K562 (cell line): ENCODE measurements at regions not wholly inside any gene's neighbourhood (a gene's known extent, or its start where the extent isn't known, plus 50 kb on each side); places are given as distances from the start of the nearest gene placed in this dataset.
"Not testable (repeated sequence)": the region's sequence is repeated elsewhere in the genome, so short reads cannot be mapped to it uniquely, and the experiment has no call there.

ENCODE experiments used
- ATAC-seq: fragments of 200-7000 bp; cut with Tn5 transposase; 3 replicates; pipeline ENCODE4 v1.9.1; 2020; ENCODE audit warnings: moderate library complexity
- BruUV-seq: library from RNA; stranded (reverse); fragments of 400-500 nt; replicated peaks from 2 replicates; lab custom pipeline; 2021; lab: Mats Ljungman, UMichigan
- CTCF ChIA-PET: fragments of 300-600 bp; formaldehyde crosslinking; extraction: SDS; loops from one replicate; lab custom pipeline; 2021; ENCODE audit warnings: low intra/inter-chr PET ratio; lab: Yijun Ruan, JAX
- POLR2A ChIA-PET: fragments of 300-600, 350-650 bp; sonication (Branson Sonifier 250); formaldehyde crosslinking; extraction: SDS; loops from one replicate; lab custom pipeline; 2021; ENCODE audit warnings: antibody characterized with exemption, inconsistent platforms; lab: Yijun Ruan, JAX
- DNase-seq, 4 experiments: peaks; one replicate each; pipeline versions ENCODE4 v3.0.0 to v3.0.0-alpha.2; 2011 to 2018; ENCODE audit warnings: low spot score in 3 of 4, mixed read lengths in 3 of 4; ENCODE audit errors: extremely low read depth in 1 of 4
- FAIRE-seq: peaks from 2 replicates; lab custom pipeline; 2011; peaks lifted over from hg19 to GRCh38; lab: Jason Lieb, UNC
- H2AFZ ChIP-seq: 2 replicates; pipeline ENCODE4 v1.6.0; 2011; ENCODE audit warnings: low read depth, low read length, control low read depth, inconsistent platforms
- H3K27ac ChIP-seq: fragments of 200-600 bp; 3 replicates; pipeline ENCODE4 v1.8.0; 2011; ENCODE audit warnings: low read depth, mild to moderate bottlenecking, control low read depth, inconsistent platforms, low read length, moderate library complexity, mixed read lengths; ENCODE audit errors: extremely low read depth
- H3K27me3 ChIP-seq, 2 experiments: fragments of 300-600 bp in 1 of 2; 2 replicates in 1 of 2; 3 replicates in 1 of 2; pipeline versions ENCODE4 v1.6.0 to v1.8.0; 2011; ENCODE audit warnings: inconsistent platforms in 2 of 2, low read length in 2 of 2, mild to moderate bottlenecking in 1 of 2, mixed read lengths in 1 of 2, moderate library complexity in 1 of 2; ENCODE audit not compliant: control insufficient read depth in 2 of 2, insufficient read depth in 2 of 2
- H3K36me3 ChIP-seq: fragments of 300-600 bp; 3 replicates; pipeline ENCODE4 v1.8.0; 2011; ENCODE audit warnings: mild to moderate bottlenecking, low read length, inconsistent platforms; ENCODE audit not compliant: control insufficient read depth, insufficient read depth
- H3K4me1 ChIP-seq, 2 experiments: fragments of 200-600 bp in 1 of 2; replicated peaks in 1 of 2; 2 replicates in 1 of 2; 3 replicates in 1 of 2; pipeline versions ENCODE4 v1.5.1 to v1.8.0; 2011; ENCODE audit warnings: inconsistent platforms in 2 of 2, low read length in 2 of 2, mild to moderate bottlenecking in 1 of 2, mixed read lengths in 1 of 2, moderate library complexity in 1 of 2; ENCODE audit not compliant: control insufficient read depth in 2 of 2, insufficient read depth in 2 of 2
- H3K4me2 ChIP-seq: 2 replicates; pipeline ENCODE4 v1.6.1; 2011; ENCODE audit warnings: low read length, control low read depth, inconsistent platforms, mixed read lengths; ENCODE audit not compliant: insufficient read depth
- H3K4me3 ChIP-seq: fragments of 200-600 bp; sonication (generic), shearing (Covaris generic); 2 replicates; pipeline ENCODE4 v1.5.1; 2016; ENCODE audit warnings: control low read depth, inconsistent platforms
- H3K79me2 ChIP-seq: fragments of 200-600 bp; 3 replicates; pipeline ENCODE4 v1.8.0; 2011; ENCODE audit warnings: low read length, inconsistent platforms; ENCODE audit not compliant: control insufficient read depth, insufficient read depth
- H3K9ac ChIP-seq, 2 experiments: 2 replicates each; pipeline versions ENCODE4 v1.6.0 to v1.6.1; 2011; ENCODE audit warnings: low read depth in 2 of 2, low read length in 2 of 2, control low read depth in 1 of 2, inconsistent platforms in 1 of 2, mild to moderate bottlenecking in 1 of 2, mixed read lengths in 1 of 2; ENCODE audit not compliant: insufficient read depth in 1 of 2
- H3K9me1 ChIP-seq: one replicate; pipeline ENCODE4 v1.6.0; 2011; ENCODE audit warnings: inconsistent platforms, mild to moderate bottlenecking, low read length, moderate library complexity; ENCODE audit not compliant: control insufficient read depth, insufficient read depth
- H3K9me3 ChIP-seq: replicated peaks from 2 replicates; pipeline ENCODE4 v1.5.1; 2011; ENCODE audit warnings: low read depth, low read length, inconsistent platforms; ENCODE audit not compliant: control insufficient read depth, insufficient read depth
- H4K20me1 ChIP-seq: replicated peaks from 2 replicates; pipeline ENCODE4 v1.6.1; 2011; ENCODE audit warnings: low read length, inconsistent platforms, mixed read lengths; ENCODE audit not compliant: control insufficient read depth, insufficient read depth
- EP300 ChIP-seq: IDR thresholded peaks from 2 replicates; pipeline ENCODE4 v1.6.1; 2012; ENCODE audit warnings: low read length, improper control_type of control experiment
- TEAD4 ChIP-seq, 2 experiments: sonication (generic) in 1 of 2; formaldehyde crosslinking in 1 of 2; IDR thresholded peaks; 2 replicates each; pipeline versions ENCODE4 v1.6.1 to v1.8.0; 2012 to 2022; ENCODE audit warnings: borderline replicate concordance in 1 of 2, inconsistent platforms in 1 of 2, low read length in 1 of 2, mild to moderate bottlenecking in 1 of 2, missing genetic modification reagents in 1 of 2
- WGBS: fragments of 100-300 bp; shearing (Covaris generic); methylation state at CpG from one replicate; pipeline ENCODE4 v1.1.6; 2016; ENCODE audit warnings: low coverage, mixed read lengths; ENCODE audit not compliant: insufficient coverage; ENCODE audit errors: missing lambda C conversion rate; 5-methylcytosine and 5-hydroxymethylcytosine counted together
- in situ Hi-C: fragments of 300-500 bp; cut with MboI; formaldehyde crosslinking; loops from 4 replicates; pipeline ENCODE4 v1.15.0; 2018; ENCODE audit warnings: inconsistent platforms, mixed read lengths
- intact Hi-C: fragments of 100-400 bp; cut with micrococcal nuclease; formaldehyde crosslinking; loops from 2 replicates; pipeline ENCODE4 v1.14.2; 2022
- TF ChIP-seq, protein P1 (sequence below): IDR thresholded peaks from 2 replicates; pipeline ENCODE4 v1.6.1; 2012; ENCODE audit warnings: low read depth, low read length, improper control_type of control experiment, borderline replicate concordance
- TF ChIP-seq, protein P2 (sequence below), 3 experiments: IDR thresholded peaks in 2 of 3; conservative IDR thresholded peaks in 1 of 3; 2 replicates each; pipeline ENCODE4 v1.5.1; 2011 to 2012; ENCODE audit warnings: low read length in 3 of 3, mild to moderate bottlenecking in 3 of 3, control low read depth in 2 of 3, improper control_type of control experiment in 1 of 3, inconsistent platforms in 1 of 3, low read depth in 1 of 3, mixed read lengths in 1 of 3, moderate library complexity in 1 of 3; ENCODE audit not compliant: insufficient read depth in 2 of 3

DNA sequence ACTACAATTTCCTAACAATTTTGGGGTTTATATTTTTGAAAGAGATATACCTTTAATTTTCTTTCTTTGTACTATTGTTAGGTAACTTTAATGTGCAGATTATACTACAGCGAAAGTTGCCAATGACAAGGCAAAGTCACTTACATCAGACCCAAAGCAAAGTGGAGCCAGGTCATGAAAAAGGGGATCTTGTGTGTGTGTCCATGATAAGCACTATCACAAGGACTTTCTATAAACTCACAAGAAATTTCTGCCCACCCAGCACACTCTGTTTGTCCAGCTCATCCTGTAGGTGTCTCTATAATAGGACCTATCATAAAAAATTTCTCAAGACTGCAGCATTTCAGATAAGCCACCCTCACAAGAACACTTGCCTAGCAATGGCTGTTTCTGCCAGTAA lies 85.7 kb upstream of the TP53BP2 start:
- FAIRE-seq; H3K9me3 ChIP-seq; H4K20me1 ChIP-seq; ATAC-seq; CTCF ChIA-PET; BruUV-seq; H2AFZ ChIP-seq; intact Hi-C loops; H3K9ac ChIP-seq; H3K9me1 ChIP-seq; H3K27ac ChIP-seq; H3K4me3 ChIP-seq; H3K79me2 ChIP-seq; POLR2A ChIA-PET; in situ Hi-C loops; H3K4me1 ChIP-seq; H3K36me3 ChIP-seq; H3K27me3 ChIP-seq; TF ChIP-seq TEAD4 (CRISPR knock-in tag; IDR thresholded peaks at IDR 0.05; ENCODE audit: borderline replicate concordance): not testable (repeated sequence)
- H3K4me2 ChIP-seq, result peak overlapping the region; percentile 25; the same call in 1 of the 2 replicates
- peak; percentile 7 to 52 (median 13) for DNase-seq
- TF ChIP-seq EP300 (peak; percentile 14; the same call in 1 of the 2 replicates), TEAD4 (IDR thresholded peaks at IDR 0.05; ENCODE audit: low read length) (peak; percentile 39)
- TF ChIP-seq, protein P1, sequence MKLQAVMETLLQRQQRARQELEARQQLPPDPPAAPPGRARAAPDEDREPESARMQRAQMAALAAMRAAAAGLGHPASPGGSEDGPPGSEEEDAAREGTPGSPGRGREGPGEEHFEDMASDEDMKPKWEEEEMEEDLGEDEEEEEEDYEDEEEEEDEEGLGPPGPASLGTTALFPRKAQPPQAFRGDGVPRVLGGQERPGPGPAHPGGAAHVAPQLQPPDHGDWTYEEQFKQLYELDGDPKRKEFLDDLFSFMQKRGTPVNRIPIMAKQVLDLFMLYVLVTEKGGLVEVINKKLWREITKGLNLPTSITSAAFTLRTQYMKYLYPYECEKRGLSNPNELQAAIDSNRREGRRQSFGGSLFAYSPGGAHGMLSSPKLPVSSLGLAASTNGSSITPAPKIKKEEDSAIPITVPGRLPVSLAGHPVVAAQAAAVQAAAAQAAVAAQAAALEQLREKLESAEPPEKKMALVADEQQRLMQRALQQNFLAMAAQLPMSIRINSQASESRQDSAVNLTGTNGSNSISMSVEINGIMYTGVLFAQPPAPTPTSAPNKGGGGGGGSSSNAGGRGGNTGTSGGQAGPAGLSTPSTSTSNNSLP, result peak; percentile 70; the same call in 1 of the 2 replicates
- 0% methylated on average over 1 of the region's 1 CpG for WGBS

DNA sequence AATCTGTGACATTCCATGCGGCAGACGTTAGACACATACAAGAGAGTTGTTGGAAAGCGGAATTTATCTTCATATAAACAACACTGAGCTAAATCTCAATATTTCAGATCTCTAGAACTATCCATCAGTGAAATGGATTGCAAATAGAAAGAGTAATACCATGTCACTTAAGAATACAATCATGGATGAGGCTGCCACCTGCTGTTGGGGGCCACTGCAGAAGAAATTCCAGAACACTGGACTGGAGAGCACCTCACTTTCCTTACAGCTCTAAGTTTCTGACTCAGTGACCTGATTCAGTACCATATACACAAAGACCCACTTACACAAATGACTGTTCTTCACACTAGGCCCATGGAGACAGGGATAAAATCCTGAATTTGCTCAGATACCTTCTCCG lies 75.1 kb upstream of the TP53BP2 start:
- H3K4me1 ChIP-seq, H3K36me3 ChIP-seq, H3K9ac ChIP-seq, intact Hi-C loops, H3K9me1 ChIP-seq, DNase-seq, FAIRE-seq, H2AFZ ChIP-seq, H3K27me3 ChIP-seq, H3K4me2 ChIP-seq, H3K27ac ChIP-seq, H4K20me1 ChIP-seq, BruUV-seq, H3K9me3 ChIP-seq, H3K4me3 ChIP-seq, ATAC-seq, CTCF ChIA-PET, H3K79me2 ChIP-seq, POLR2A ChIA-PET: not testable (repeated sequence)
- in situ Hi-C loops, result loop anchor here (25.0 kb wide), 1 partner anchor 209 kb away; the partner anchor contains the start of gene CAPN2
- no CpG with 5 or more reads among the region's 4 CpGs for WGBS
- TF ChIP-seq, protein P2, sequence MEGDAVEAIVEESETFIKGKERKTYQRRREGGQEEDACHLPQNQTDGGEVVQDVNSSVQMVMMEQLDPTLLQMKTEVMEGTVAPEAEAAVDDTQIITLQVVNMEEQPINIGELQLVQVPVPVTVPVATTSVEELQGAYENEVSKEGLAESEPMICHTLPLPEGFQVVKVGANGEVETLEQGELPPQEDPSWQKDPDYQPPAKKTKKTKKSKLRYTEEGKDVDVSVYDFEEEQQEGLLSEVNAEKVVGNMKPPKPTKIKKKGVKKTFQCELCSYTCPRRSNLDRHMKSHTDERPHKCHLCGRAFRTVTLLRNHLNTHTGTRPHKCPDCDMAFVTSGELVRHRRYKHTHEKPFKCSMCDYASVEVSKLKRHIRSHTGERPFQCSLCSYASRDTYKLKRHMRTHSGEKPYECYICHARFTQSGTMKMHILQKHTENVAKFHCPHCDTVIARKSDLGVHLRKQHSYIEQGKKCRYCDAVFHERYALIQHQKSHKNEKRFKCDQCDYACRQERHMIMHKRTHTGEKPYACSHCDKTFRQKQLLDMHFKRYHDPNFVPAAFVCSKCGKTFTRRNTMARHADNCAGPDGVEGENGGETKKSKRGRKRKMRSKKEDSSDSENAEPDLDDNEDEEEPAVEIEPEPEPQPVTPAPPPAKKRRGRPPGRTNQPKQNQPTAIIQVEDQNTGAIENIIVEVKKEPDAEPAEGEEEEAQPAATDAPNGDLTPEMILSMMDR (IDR thresholded peaks at IDR 0.05 in 2 of 3, conservative IDR thresholded peaks at IDR 0.05 in 1 of 3; ENCODE audit: insufficient read depth in 2 of 3, low read depth in 1 of 3, low read length in 3 of 3), result peak in 1 of 3 experiments; percentile 25; a peak in 2 of 6 replicates

DNA sequence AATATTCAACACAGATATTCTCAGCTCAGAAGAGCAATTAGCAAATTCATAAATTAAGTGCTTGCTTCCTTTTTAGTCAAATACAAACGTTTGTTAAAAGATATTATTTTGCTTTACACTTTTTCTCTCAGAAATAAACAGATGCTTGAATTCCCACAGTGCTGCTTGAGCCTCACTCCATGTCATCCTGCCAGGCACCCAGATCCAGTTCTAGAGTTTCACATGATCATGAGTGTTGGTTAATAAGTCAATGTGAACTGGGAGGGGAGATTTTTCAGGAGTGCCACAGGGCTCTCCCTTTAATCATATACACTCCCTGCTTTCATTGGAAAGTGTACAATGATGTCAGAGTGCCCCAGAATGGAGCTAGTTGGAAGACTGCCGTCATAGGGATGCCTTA lies 69.7 kb upstream of the TP53BP2 start:
- CTCF ChIA-PET, intact Hi-C loops, H4K20me1 ChIP-seq, ATAC-seq, H3K4me2 ChIP-seq, H3K79me2 ChIP-seq, H3K9me3 ChIP-seq, H3K27me3 ChIP-seq, H3K4me3 ChIP-seq, H3K27ac ChIP-seq, H3K4me1 ChIP-seq, H3K36me3 ChIP-seq, H3K9me1 ChIP-seq, FAIRE-seq, H2AFZ ChIP-seq, H3K9ac ChIP-seq, DNase-seq, BruUV-seq, POLR2A ChIA-PET: not testable (repeated sequence)
- WGBS, result 100% methylated on average over 1 of the region's 2 CpGs
- in situ Hi-C loops, result loop anchor here (25.0 kb wide), 1 partner anchor 203 kb away; the partner anchor contains the start of gene CAPN2
